ENCODE measurements at regions not wholly inside any gene's neighbourhood (a gene's known extent, or its start where the extent isn't known, plus 50 kb on each side); places are given as distances from the start of the nearest gene placed in this dataset.

- BruUV-seq (replicated peaks): no TSS peak
- H3K4me2 ChIP-seq (ENCODE audit: insufficient read depth, low read length): no peak overlapping the region
- DNase-seq (ENCODE audit: extremely low read depth in 1 of 4, low spot score in 3 of 4) (no peak), FAIRE-seq (no peak), ATAC-seq (no peak)
- in situ Hi-C loops (cut with MboI): no loop called here
- H3K79me2 ChIP-seq (ENCODE audit: control insufficient read depth, insufficient read depth, low read length): no peaks in the 10 kb centered on the region
- H2AFZ ChIP-seq (ENCODE audit: low read depth, low read length): no peak overlapping the region
- WGBS (ENCODE audit: insufficient coverage, low coverage, missing lambda C conversion rate): no CpG with 5 or more reads among the region's 1 CpG
- intact Hi-C loops (cut with micrococcal nuclease): no loop called here
- TF ChIP-seq ZNF316 (IDR thresholded peaks at IDR 0.05) (no peak), ZNF830 (CRISPR knock-in tag; IDR thresholded peaks at IDR 0.05) (no peak), SP1 (CRISPR knock-in tag; IDR thresholded peaks at IDR 0.05) (no peak), POU5F1 (IDR thresholded peaks at IDR 0.05; ENCODE audit: borderline replicate concordance, low read depth, low read length, partially characterized antibody) (no peak), NR2F6 (CRISPR knock-in tag; IDR thresholded peaks at IDR 0.05) (no peak), ZNF274 (IDR thresholded peaks at IDR 0.05; ENCODE audit: borderline replicate concordance, low read depth, low read length) (no peak), USF1 (CRISPR knock-in tag; IDR thresholded peaks at IDR 0.05) (no peak), NR1H2 (CRISPR knock-in tag; IDR thresholded peaks at IDR 0.05) (no peak), MCM3 (IDR thresholded peaks at IDR 0.05) (no peak)
- TF ChIP-seq, protein P1, sequence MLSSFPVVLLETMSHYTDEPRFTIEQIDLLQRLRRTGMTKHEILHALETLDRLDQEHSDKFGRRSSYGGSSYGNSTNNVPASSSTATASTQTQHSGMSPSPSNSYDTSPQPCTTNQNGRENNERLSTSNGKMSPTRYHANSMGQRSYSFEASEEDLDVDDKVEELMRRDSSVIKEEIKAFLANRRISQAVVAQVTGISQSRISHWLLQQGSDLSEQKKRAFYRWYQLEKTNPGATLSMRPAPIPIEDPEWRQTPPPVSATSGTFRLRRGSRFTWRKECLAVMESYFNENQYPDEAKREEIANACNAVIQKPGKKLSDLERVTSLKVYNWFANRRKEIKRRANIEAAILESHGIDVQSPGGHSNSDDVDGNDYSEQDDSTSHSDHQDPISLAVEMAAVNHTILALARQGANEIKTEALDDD (IDR thresholded peaks at IDR 0.05): no peak
- H3K9ac ChIP-seq (ENCODE audit: insufficient read depth in 1 of 2, low read depth in 2 of 2, low read length in 2 of 2): no peak overlapping the region
- CTCF ChIA-PET (ENCODE audit: low intra/inter-chr PET ratio): no interaction called here
- no peaks in the 10 kb centered on the region for H3K9me3 ChIP-seq (replicated peaks; ENCODE audit: control insufficient read depth, insufficient read depth, low read depth, low read length)
- H3K4me1 ChIP-seq (replicated peaks in 1 of 2; ENCODE audit: control insufficient read depth in 2 of 2, insufficient read depth in 2 of 2, low read length in 2 of 2): no peaks in the 10 kb centered on the region
- H3K27ac ChIP-seq (ENCODE audit: extremely low read depth, low read depth, low read length): no peak overlapping the region
- no peaks in the 10 kb centered on the region for H4K20me1 ChIP-seq (replicated peaks; ENCODE audit: control insufficient read depth, insufficient read depth, low read length)
- POLR2A ChIA-PET: no interaction called here
- no peaks in the 10 kb centered on the region for H3K9me1 ChIP-seq (ENCODE audit: control insufficient read depth, insufficient read depth, low read length)
- no peaks in the 10 kb centered on the region for H3K36me3 ChIP-seq (ENCODE audit: control insufficient read depth, insufficient read depth, low read length)
- no peaks in the 10 kb centered on the region for H3K27me3 ChIP-seq (ENCODE audit: control insufficient read depth in 2 of 2, insufficient read depth in 2 of 2, low read length in 2 of 2)
- no peak overlapping the region for H3K4me3 ChIP-seq
Observed at GRCh38 chrX:22397566-22397965, 124.9 kb downstream of the CBLL2 start.
